IMR-90 (cell line): ENCODE measurements at regions not wholly inside any gene's neighbourhood (a gene's known extent, or its start where the extent isn't known, plus 50 kb on each side); places are given as distances from the start of the nearest gene placed in this dataset.

Experiments used
- ATAC-seq: fragments of 200-7000 bp; cut with Tn5 transposase; 2 replicates; pipeline ENCODE4 v1.9.1; 2020; ENCODE audit warnings: low read depth, mild to moderate bottlenecking, moderate library complexity
- BruUV-seq: library from RNA; stranded (reverse); fragments of 400-500 nt; replicated peaks from 2 replicates; lab custom pipeline; 2021; lab: Mats Ljungman, UMichigan
- CTCF ChIA-PET: fragments of 300-600 bp; formaldehyde crosslinking; extraction: SDS; loops from one replicate; lab custom pipeline; 2021; ENCODE audit warnings: antibody characterized with exemption; lab: Yijun Ruan, JAX
- POLR2A ChIA-PET: fragments of 300-600 bp; sonication (Branson Sonifier 250); formaldehyde crosslinking; loops from one replicate; lab custom pipeline; 2022; ENCODE audit warnings: antibody characterized with exemption; ENCODE audit not compliant: unreplicated experiment; lab: Charles Lee
- DNase-seq: peaks from one replicate; pipeline ENCODE4 v3.0.0; 2013
- H2AFZ ChIP-seq: replicated peaks from 2 replicates; pipeline ENCODE3; 2013; ENCODE audit warnings: low read length, mild to moderate bottlenecking; ENCODE audit not compliant: poor library complexity
- H2AK5ac ChIP-seq: 2 replicates; pipeline ENCODE4 v1.6.1; 2013; ENCODE audit warnings: low read depth, low read length, inconsistent platforms
- H2AK9ac ChIP-seq: replicated peaks from 2 replicates; pipeline ENCODE3; 2013; ENCODE audit warnings: mild to moderate bottlenecking, low read depth, low read length, moderate library complexity; ENCODE audit not compliant: poor library complexity
- H2BK120ac ChIP-seq: 2 replicates; pipeline ENCODE4 v1.6.1; 2013; ENCODE audit warnings: low read depth, low read length, inconsistent platforms
- H2BK15ac ChIP-seq: 3 replicates; pipeline ENCODE4 v1.6.1; 2013; ENCODE audit warnings: low read depth, low read length, inconsistent platforms
- H2BK20ac ChIP-seq: 2 replicates; pipeline ENCODE4 v1.6.1; 2013; ENCODE audit warnings: low read depth, mild to moderate bottlenecking, inconsistent platforms, low read length, moderate library complexity
- H2BK5ac ChIP-seq: 2 replicates; pipeline ENCODE4 v1.6.1; 2013; ENCODE audit warnings: mild to moderate bottlenecking, low read depth, low read length, inconsistent platforms; ENCODE audit not compliant: poor library complexity, severe bottlenecking
- H3K14ac ChIP-seq: replicated peaks from 2 replicates; pipeline ENCODE4 v1.6.1; 2013; ENCODE audit warnings: low read depth, low read length, inconsistent platforms
- H3K18ac ChIP-seq: 2 replicates; pipeline ENCODE4 v1.6.1; 2013; ENCODE audit warnings: low read depth, low read length, control low read depth
- H3K23ac ChIP-seq: 2 replicates; pipeline ENCODE4 v1.6.1; 2013; ENCODE audit warnings: low read depth, low read length, inconsistent platforms
- H3K27ac ChIP-seq: 2 replicates; pipeline ENCODE4 v1.5.1; 2013; ENCODE audit warnings: mild to moderate bottlenecking, control low read depth, low read length; ENCODE audit not compliant: insufficient read depth
- H3K27me3 ChIP-seq: 2 replicates; pipeline ENCODE4 v1.6.1; 2013; ENCODE audit warnings: low read length; ENCODE audit not compliant: control insufficient read depth, insufficient read depth
- H3K36me3 ChIP-seq: 2 replicates; pipeline ENCODE4 v1.6.1; 2013; ENCODE audit warnings: low read length, mixed read lengths; ENCODE audit not compliant: control insufficient read depth, insufficient read depth
- H3K4ac ChIP-seq: 2 replicates; pipeline ENCODE4 v1.6.1; 2013; ENCODE audit warnings: low read depth, low read length, inconsistent platforms
- H3K4me1 ChIP-seq: 2 replicates; pipeline ENCODE4 v1.6.1; 2013; ENCODE audit warnings: low read length, mixed read lengths; ENCODE audit not compliant: control insufficient read depth, insufficient read depth
- H3K4me2 ChIP-seq: 2 replicates; pipeline ENCODE4 v1.6.1; 2013; ENCODE audit warnings: low read depth, mild to moderate bottlenecking, control low read depth, low read length, moderate library complexity
- H3K4me3 ChIP-seq: 2 replicates; pipeline ENCODE4 v1.5.1; 2013; ENCODE audit warnings: low read depth, mild to moderate bottlenecking, control low read depth, low read length, moderate library complexity; ENCODE audit not compliant: insufficient read depth
- H3K56ac ChIP-seq: 2 replicates; pipeline ENCODE4 v1.6.1; 2013; ENCODE audit warnings: low read length, inconsistent platforms; ENCODE audit not compliant: insufficient read depth; ENCODE audit errors: extremely low read depth
- H3K79me1 ChIP-seq, 2 experiments: 2 replicates each; pipeline ENCODE4 v1.6.1; 2013; ENCODE audit warnings: low read length in 2 of 2, inconsistent platforms in 1 of 2, low read depth in 1 of 2
- H3K9ac ChIP-seq: 2 replicates; pipeline ENCODE4 v1.6.1; 2013; ENCODE audit warnings: low read depth, low read length, control low read depth
- H3K9me1 ChIP-seq: 2 replicates; pipeline ENCODE4 v1.6.1; 2013; ENCODE audit warnings: low read length, inconsistent platforms; ENCODE audit not compliant: insufficient read depth
- H3K9me3 ChIP-seq: 2 replicates; pipeline ENCODE4 v1.6.1; 2013; ENCODE audit warnings: low read length; ENCODE audit not compliant: control insufficient read depth, insufficient read depth
- H4K20me1 ChIP-seq: 2 replicates; pipeline ENCODE4 v1.6.1; 2013; ENCODE audit warnings: low read length, inconsistent platforms; ENCODE audit not compliant: insufficient read depth
- H4K5ac ChIP-seq: 2 replicates; pipeline ENCODE4 v1.6.1; 2013; ENCODE audit warnings: mild to moderate bottlenecking, low read depth, low read length, control low read depth
- H4K8ac ChIP-seq, 2 experiments: 2 replicates each; pipeline ENCODE4 v1.6.1; 2013; ENCODE audit warnings: low read depth in 2 of 2, low read length in 2 of 2, control low read depth in 1 of 2, inconsistent platforms in 1 of 2
- H4K91ac ChIP-seq: 2 replicates; pipeline ENCODE4 v1.6.1; 2013; ENCODE audit warnings: low read depth, low read length, inconsistent platforms; ENCODE audit not compliant: insufficient read depth
- BHLHE40 ChIP-seq: fragments of 150-350 bp; IDR thresholded peaks from 2 replicates; pipeline ENCODE4 v1.6.1; 2016; ENCODE audit warnings: mild to moderate bottlenecking, low read depth, low read length
- CEBPB ChIP-seq: IDR thresholded peaks from 2 replicates; pipeline ENCODE4 v1.6.1; 2012; ENCODE audit warnings: low read depth, low read length, improper control_type of control experiment
- FOS ChIP-seq: fragments of 150-350 bp; IDR thresholded peaks from 2 replicates; pipeline ENCODE4 v1.6.1; 2016; ENCODE audit warnings: low read depth, low read length
- MAFK ChIP-seq: IDR thresholded peaks from 2 replicates; pipeline ENCODE4 v1.6.1; 2012; ENCODE audit warnings: low read depth, low read length, improper control_type of control experiment
- MAZ ChIP-seq: IDR thresholded peaks from 2 replicates; pipeline ENCODE4 v1.6.1; 2012; ENCODE audit warnings: low read depth, mild to moderate bottlenecking, low read length, improper control_type of control experiment, moderate library complexity, borderline replicate concordance
- MXI1 ChIP-seq: IDR thresholded peaks from 2 replicates; pipeline ENCODE4 v1.6.1; 2012; ENCODE audit warnings: low read depth, mild to moderate bottlenecking, low read length, moderate library complexity, borderline replicate concordance
- NFE2L2 ChIP-seq: fragments of 150-350 bp; IDR thresholded peaks from 2 replicates; pipeline ENCODE4 v1.6.1; 2016; ENCODE audit warnings: low read depth, mild to moderate bottlenecking, low read length
- POLR2A ChIP-seq: IDR thresholded peaks from 2 replicates; pipeline ENCODE4 v1.6.1; 2012; ENCODE audit warnings: mild to moderate bottlenecking, low read depth, low read length
- RCOR1 ChIP-seq: IDR thresholded peaks from 2 replicates; pipeline ENCODE4 v1.6.1; 2012; ENCODE audit warnings: mild to moderate bottlenecking, low read length, improper control_type of control experiment; ENCODE audit not compliant: insufficient replicate concordance
- SMC3 ChIP-seq: fragments of 150-350 bp; IDR thresholded peaks from 2 replicates; pipeline ENCODE4 v1.6.1; 2016; ENCODE audit warnings: low read depth, mild to moderate bottlenecking, antibody characterized with exemption, low read length, moderate library complexity
- USF2 ChIP-seq: fragments of 150-350 bp; IDR thresholded peaks from 2 replicates; pipeline ENCODE4 v1.6.1; 2017; ENCODE audit warnings: mild to moderate bottlenecking, antibody characterized with exemption, low read length, low read depth
- WGBS, 2 experiments: methylation state at CpG; one replicate each; pipeline versions ENCODE4 v1.1.5 to v1.1.7; 2013; ENCODE audit warnings: missing lambda C conversion rate in 2 of 2; ENCODE audit not compliant: insufficient read length in 1 of 2; ENCODE audit errors: extremely low coverage in 2 of 2; 5-methylcytosine and 5-hydroxymethylcytosine counted together
- dilution Hi-C: fragments of 300-500 bp; cut with HindIII; formaldehyde crosslinking; loops from one replicate; pipeline ENCODE4 v1.14.3; 2018; ENCODE audit warnings: low sequenced_read_pairs; ENCODE audit not compliant: unreplicated experiment
- in situ Hi-C: fragments of 300-500 bp; cut with MboI; formaldehyde crosslinking; loops from 3 replicates; pipeline ENCODE4 v1.14.3; 2019; ENCODE audit warnings: low sequenced_read_pairs, inconsistent platforms, mixed read lengths
- intact Hi-C: fragments of 100-400 bp; cut with micrococcal nuclease; formaldehyde crosslinking; loops from 2 replicates; pipeline ENCODE4 v1.10.0; 2022
- TF ChIP-seq, protein P1 (sequence below): conservative IDR thresholded peaks from 2 replicates; pipeline ENCODE4 v1.5.1; 2012; ENCODE audit warnings: mild to moderate bottlenecking, low read depth, low read length, improper control_type of control experiment
- TF ChIP-seq, protein P2 (sequence below): fragments of 150-350 bp; IDR thresholded peaks from 2 replicates; pipeline ENCODE4 v1.6.1; 2016; ENCODE audit warnings: low read depth, mild to moderate bottlenecking, low read length, moderate library complexity, borderline replicate concordance

DNA sequence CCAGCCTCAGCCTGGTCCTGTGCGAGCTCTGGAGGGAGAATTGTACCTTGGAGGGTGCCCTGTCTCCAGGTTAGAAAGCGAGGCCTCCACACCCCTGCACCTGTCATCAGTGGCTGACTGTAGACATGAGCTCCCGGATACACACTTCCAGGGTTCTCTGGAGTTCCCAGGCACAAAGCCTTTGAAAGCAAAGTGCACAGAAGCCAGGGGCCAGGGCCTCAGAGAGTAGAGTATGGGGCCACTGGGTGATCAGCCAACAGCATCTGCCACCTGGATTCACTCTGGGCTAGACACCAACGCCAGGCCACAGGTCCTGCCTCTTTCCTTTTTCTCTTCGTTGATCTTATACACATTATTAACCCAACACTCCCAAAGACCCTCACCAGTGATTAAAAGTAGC is 239.4 kb upstream of the HDAC4 start:
- no peak overlapping the region for H3K4ac ChIP-seq
- peaks cover 27% of the 10 kb centered on the region for H3K9me3 ChIP-seq
- H3K4me1 ChIP-seq = no peaks in the 10 kb centered on the region
- whole genome bisulfite sequencing, 2 experiments = 71% methylated on average over 1 of the region's 5 CpGs; no CpG with 5 or more reads in 1 of the 2 experiments
- H4K91ac ChIP-seq = no peak overlapping the region
- no peak overlapping the region for H3K14ac ChIP-seq
- ChIA-PET CTCF (no interaction called here), POLR2A (no interaction called here)
- no peak overlapping the region for H4K5ac ChIP-seq
- H2AFZ ChIP-seq = no peak overlapping the region
- no peak overlapping the region for H3K56ac ChIP-seq
- BruUV-seq = no TSS peak
- no peak overlapping the region for H2BK120ac ChIP-seq
- no peak overlapping the region for H3K4me3 ChIP-seq
- H3K9me1 ChIP-seq = no peaks in the 10 kb centered on the region
- no peak overlapping the region for H3K23ac ChIP-seq
- no peak overlapping the region for H3K27ac ChIP-seq
- H3K4me2 ChIP-seq = no peak overlapping the region
- H2BK5ac ChIP-seq = no peak overlapping the region
- no peak overlapping the region for H2AK5ac ChIP-seq
- in situ Hi-C loops (no loop called here), dilution Hi-C loops (no loop called here), intact Hi-C loops (no loop called here)
- no peaks in the 10 kb centered on the region for H4K20me1 ChIP-seq
- no peaks in the 10 kb centered on the region for H3K27me3 ChIP-seq
- H3K79me1 ChIP-seq = no peaks in the 10 kb centered on the region
- ATAC-seq (no peak), DNase-seq (no peak)
- no peak overlapping the region for H2BK20ac ChIP-seq
- H3K9ac ChIP-seq = no peak overlapping the region
- no peak overlapping the region for H4K8ac ChIP-seq
- H2BK15ac ChIP-seq = no peak overlapping the region
- no peak overlapping the region for H2AK9ac ChIP-seq
- no peaks in the 10 kb centered on the region for H3K36me3 ChIP-seq
- TF ChIP-seq POLR2A (no peak), FOS (no peak), CEBPB (no peak), SMC3 (no peak), RCOR1 (no peak), BHLHE40 (no peak), MAZ (no peak), MAFK (no peak), USF2 (no peak), MXI1 (no peak), NFE2L2 (no peak)
- TF ChIP-seq, protein P1, sequence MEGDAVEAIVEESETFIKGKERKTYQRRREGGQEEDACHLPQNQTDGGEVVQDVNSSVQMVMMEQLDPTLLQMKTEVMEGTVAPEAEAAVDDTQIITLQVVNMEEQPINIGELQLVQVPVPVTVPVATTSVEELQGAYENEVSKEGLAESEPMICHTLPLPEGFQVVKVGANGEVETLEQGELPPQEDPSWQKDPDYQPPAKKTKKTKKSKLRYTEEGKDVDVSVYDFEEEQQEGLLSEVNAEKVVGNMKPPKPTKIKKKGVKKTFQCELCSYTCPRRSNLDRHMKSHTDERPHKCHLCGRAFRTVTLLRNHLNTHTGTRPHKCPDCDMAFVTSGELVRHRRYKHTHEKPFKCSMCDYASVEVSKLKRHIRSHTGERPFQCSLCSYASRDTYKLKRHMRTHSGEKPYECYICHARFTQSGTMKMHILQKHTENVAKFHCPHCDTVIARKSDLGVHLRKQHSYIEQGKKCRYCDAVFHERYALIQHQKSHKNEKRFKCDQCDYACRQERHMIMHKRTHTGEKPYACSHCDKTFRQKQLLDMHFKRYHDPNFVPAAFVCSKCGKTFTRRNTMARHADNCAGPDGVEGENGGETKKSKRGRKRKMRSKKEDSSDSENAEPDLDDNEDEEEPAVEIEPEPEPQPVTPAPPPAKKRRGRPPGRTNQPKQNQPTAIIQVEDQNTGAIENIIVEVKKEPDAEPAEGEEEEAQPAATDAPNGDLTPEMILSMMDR = no peak
- TF ChIP-seq, protein P2, sequence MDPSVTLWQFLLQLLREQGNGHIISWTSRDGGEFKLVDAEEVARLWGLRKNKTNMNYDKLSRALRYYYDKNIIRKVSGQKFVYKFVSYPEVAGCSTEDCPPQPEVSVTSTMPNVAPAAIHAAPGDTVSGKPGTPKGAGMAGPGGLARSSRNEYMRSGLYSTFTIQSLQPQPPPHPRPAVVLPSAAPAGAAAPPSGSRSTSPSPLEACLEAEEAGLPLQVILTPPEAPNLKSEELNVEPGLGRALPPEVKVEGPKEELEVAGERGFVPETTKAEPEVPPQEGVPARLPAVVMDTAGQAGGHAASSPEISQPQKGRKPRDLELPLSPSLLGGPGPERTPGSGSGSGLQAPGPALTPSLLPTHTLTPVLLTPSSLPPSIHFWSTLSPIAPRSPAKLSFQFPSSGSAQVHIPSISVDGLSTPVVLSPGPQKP = no peak
- H3K18ac ChIP-seq = no peak overlapping the region
